ENCODE measurements at regions not wholly inside any gene's neighbourhood (a gene's known extent, or its start where the extent isn't known, plus 50 kb on each side); places are given as distances from the start of the nearest gene placed in this dataset.
"Not testable (repeated sequence)": the region's sequence is repeated elsewhere in the genome, so short reads cannot be mapped to it uniquely, and the experiment has no call there.

GRCh38 chr7:12993025-12993424 is 305.6 kb downstream of the ARL4A start:
- H3K36me3 Mint-ChIP-seq (ENCODE audit: low read depth), result no peaks in the 10 kb centered on the region
- no peak overlapping the region for H3K27ac Mint-ChIP-seq
- H3K27me3 Mint-ChIP-seq, result no peaks in the 10 kb centered on the region
- intact Hi-C loops (cut with micrococcal nuclease), result no loop called here
- DNase-seq, result no peak
- H3K4me1 Mint-ChIP-seq, result no peaks in the 10 kb centered on the region
- no peaks in the 10 kb centered on the region for H3K9me3 Mint-ChIP-seq
- no peak overlapping the region for H3K4me3 Mint-ChIP-seq

GRCh38 chr7:12995912-12996469 is 308.6 kb downstream of the ARL4A start:
- H3K4me3 Mint-ChIP-seq, result no peak overlapping the region
- no peaks in the 10 kb centered on the region for H3K9me3 Mint-ChIP-seq
- H3K4me1 Mint-ChIP-seq, result no peaks in the 10 kb centered on the region
- no peaks in the 10 kb centered on the region for H3K36me3 Mint-ChIP-seq (ENCODE audit: low read depth)
- no peaks in the 10 kb centered on the region for H3K27me3 Mint-ChIP-seq
- no peak for DNase-seq
- H3K27ac Mint-ChIP-seq, result no peak overlapping the region
- intact Hi-C loops (cut with micrococcal nuclease), result no loop called here

GRCh38 chr7:13007331-13007730 is 319.9 kb downstream of the ARL4A start:
- no peak overlapping the region for H3K4me3 Mint-ChIP-seq
- DNase-seq, result no peak
- intact Hi-C loops (cut with micrococcal nuclease), result no loop called here
- H3K36me3 Mint-ChIP-seq (ENCODE audit: low read depth), result no peaks in the 10 kb centered on the region
- no peaks in the 10 kb centered on the region for H3K27me3 Mint-ChIP-seq
- H3K4me1 Mint-ChIP-seq, result no peaks in the 10 kb centered on the region
- H3K9me3 Mint-ChIP-seq, result peaks cover 3% of the 10 kb centered on the region
- H3K27ac Mint-ChIP-seq, result no peak overlapping the region

- intact Hi-C loops (cut with micrococcal nuclease), result no loop called here
- no peak overlapping the region for H3K4me3 Mint-ChIP-seq
- no peaks in the 10 kb centered on the region for H3K27me3 Mint-ChIP-seq
- no peaks in the 10 kb centered on the region for H3K4me1 Mint-ChIP-seq
- H3K27ac Mint-ChIP-seq, result no peak overlapping the region
- H3K9me3 Mint-ChIP-seq, result peaks cover 3% of the 10 kb centered on the region
- no peak for DNase-seq
- no peaks in the 10 kb centered on the region for H3K36me3 Mint-ChIP-seq (ENCODE audit: low read depth)
Observed at GRCh38 chr7:13009517-13009916, 322.1 kb downstream of the ARL4A start.

- DNase-seq, result no peak
- Mint-ChIP-seq H3K36me3 (ENCODE audit: low read depth) (no peaks in the 10 kb centered on the region), H3K27ac (no peak overlapping the region), H3K9me3 (peaks cover 3% of the 10 kb centered on the region), H3K4me3 (no peak overlapping the region), H3K27me3 (no peaks in the 10 kb centered on the region), H3K4me1 (no peaks in the 10 kb centered on the region)
- intact Hi-C loops (cut with micrococcal nuclease), result no loop called here
Observed at GRCh38 chr7:13014011-13014410, 326.6 kb downstream of the ARL4A start.

- no peak overlapping the region for H3K27ac Mint-ChIP-seq
- no peaks in the 10 kb centered on the region for H3K36me3 Mint-ChIP-seq (ENCODE audit: low read depth)
- peaks cover 3% of the 10 kb centered on the region for H3K9me3 Mint-ChIP-seq
- intact Hi-C loops (cut with micrococcal nuclease), result no loop called here
- H3K4me3 Mint-ChIP-seq, result no peak overlapping the region
- H3K4me1 Mint-ChIP-seq, result no peaks in the 10 kb centered on the region
- DNase-seq, result no peak
- no peaks in the 10 kb centered on the region for H3K27me3 Mint-ChIP-seq
Observed at GRCh38 chr7:13016036-13016581, 328.7 kb downstream of the ARL4A start.

GRCh38 chr7:13016592-13017332 is 329.3 kb downstream of the ARL4A start:
- Mint-ChIP-seq H3K9me3 (no peaks in the 10 kb centered on the region), H3K4me1 (no peaks in the 10 kb centered on the region), H3K27ac (no peak overlapping the region), H3K27me3 (no peaks in the 10 kb centered on the region), H3K36me3 (ENCODE audit: low read depth) (no peaks in the 10 kb centered on the region), H3K4me3 (no peak overlapping the region)
- intact Hi-C loops (cut with micrococcal nuclease), result no loop called here
- DNase-seq, result no peak

- H3K4me1 Mint-ChIP-seq, result no peaks in the 10 kb centered on the region
- H3K4me3 Mint-ChIP-seq, result no peak overlapping the region
- intact Hi-C loops (cut with micrococcal nuclease), result no loop called here
- H3K27ac Mint-ChIP-seq, result no peak overlapping the region
- DNase-seq, result no peak
- H3K27me3 Mint-ChIP-seq, result no peaks in the 10 kb centered on the region
- no peaks in the 10 kb centered on the region for H3K9me3 Mint-ChIP-seq
- no peaks in the 10 kb centered on the region for H3K36me3 Mint-ChIP-seq (ENCODE audit: low read depth)
Observed at GRCh38 chr7:13017333-13017857, 330.0 kb downstream of the ARL4A start.

GRCh38 chr7:13017881-13018280 is 330.4 kb downstream of the ARL4A start:
- Mint-ChIP-seq H3K27ac (no peak overlapping the region), H3K9me3 (no peaks in the 10 kb centered on the region), H3K4me3 (no peak overlapping the region), H3K4me1 (no peaks in the 10 kb centered on the region), H3K36me3 (ENCODE audit: low read depth) (no peaks in the 10 kb centered on the region), H3K27me3 (no peaks in the 10 kb centered on the region)
- intact Hi-C loops (cut with micrococcal nuclease), result no loop called here
- DNase-seq, result no peak

GRCh38 chr7:13021566-13022300 is 334.3 kb downstream of the ARL4A start:
- Mint-ChIP-seq H3K4me3 (no peak overlapping the region), H3K4me1 (no peaks in the 10 kb centered on the region), H3K9me3 (no peaks in the 10 kb centered on the region), H3K36me3 (ENCODE audit: low read depth) (no peaks in the 10 kb centered on the region), H3K27me3 (no peaks in the 10 kb centered on the region), H3K27ac (no peak overlapping the region)
- no peak for DNase-seq
- intact Hi-C loops (cut with micrococcal nuclease), result no loop called here

GRCh38 chr7:13024121-13024674 is 336.8 kb downstream of the ARL4A start:
- Mint-ChIP-seq H3K27ac (no peak overlapping the region), H3K36me3 (ENCODE audit: low read depth) (no peaks in the 10 kb centered on the region), H3K4me3 (no peak overlapping the region), H3K27me3 (no peaks in the 10 kb centered on the region), H3K4me1 (no peaks in the 10 kb centered on the region), H3K9me3 (no peaks in the 10 kb centered on the region)
- no peak for DNase-seq
- intact Hi-C loops (cut with micrococcal nuclease), result no loop called here

- H3K4me3 Mint-ChIP-seq; intact Hi-C loops (cut with micrococcal nuclease); DNase-seq; H3K27me3 Mint-ChIP-seq; H3K36me3 Mint-ChIP-seq (ENCODE audit: low read depth); H3K4me1 Mint-ChIP-seq; H3K9me3 Mint-ChIP-seq; H3K27ac Mint-ChIP-seq: not testable (repeated sequence)
Observed at GRCh38 chr7:13025043-13025442, 337.6 kb downstream of the ARL4A start.

GRCh38 chr7:13027321-13027720 is 339.9 kb downstream of the ARL4A start:
- Mint-ChIP-seq H3K27me3 (no peaks in the 10 kb centered on the region), H3K27ac (no peak overlapping the region), H3K4me1 (no peaks in the 10 kb centered on the region), H3K36me3 (ENCODE audit: low read depth) (no peaks in the 10 kb centered on the region), H3K4me3 (no peak overlapping the region), H3K9me3 (no peaks in the 10 kb centered on the region)
- DNase-seq, result no peak
- intact Hi-C loops (cut with micrococcal nuclease), result no loop called here

All from activated CD4-positive, alpha-beta T cell treated with anti-CD3 and anti-CD28 coated beads, Interleukin-2, amount 10 ng/mL, durations not matched to agents 24 days and 14 days (primary cell).